ENCODE measurements at regions not wholly inside any gene's neighbourhood (a gene's known extent, or its start where the extent isn't known, plus 50 kb on each side); places are given as distances from the start of the nearest gene placed in this dataset.

DNA sequence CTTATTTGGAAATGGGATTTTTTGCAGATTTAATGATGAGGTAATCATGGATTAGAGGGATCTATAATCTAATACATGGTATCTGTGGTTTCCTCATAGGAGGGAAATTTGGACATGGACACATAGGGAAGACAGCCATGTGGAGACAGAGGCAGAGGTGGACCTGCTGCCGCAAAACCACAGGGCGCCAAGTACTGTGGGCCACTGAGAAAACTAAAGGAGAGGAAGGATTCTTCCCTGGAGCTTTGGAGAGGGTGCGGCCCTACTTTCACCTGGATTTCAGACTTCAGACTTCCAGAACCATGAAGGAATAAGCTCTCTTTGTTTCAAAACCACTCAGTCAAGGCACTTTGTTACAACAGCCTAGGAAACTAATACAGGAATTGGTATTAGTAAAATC is 149.4 kb upstream of the AKR1E2 start:
- no peak for TF ChIP-seq SP1 (IDR thresholded peaks at IDR 0.05)
- TF ChIP-seq, protein P1, sequence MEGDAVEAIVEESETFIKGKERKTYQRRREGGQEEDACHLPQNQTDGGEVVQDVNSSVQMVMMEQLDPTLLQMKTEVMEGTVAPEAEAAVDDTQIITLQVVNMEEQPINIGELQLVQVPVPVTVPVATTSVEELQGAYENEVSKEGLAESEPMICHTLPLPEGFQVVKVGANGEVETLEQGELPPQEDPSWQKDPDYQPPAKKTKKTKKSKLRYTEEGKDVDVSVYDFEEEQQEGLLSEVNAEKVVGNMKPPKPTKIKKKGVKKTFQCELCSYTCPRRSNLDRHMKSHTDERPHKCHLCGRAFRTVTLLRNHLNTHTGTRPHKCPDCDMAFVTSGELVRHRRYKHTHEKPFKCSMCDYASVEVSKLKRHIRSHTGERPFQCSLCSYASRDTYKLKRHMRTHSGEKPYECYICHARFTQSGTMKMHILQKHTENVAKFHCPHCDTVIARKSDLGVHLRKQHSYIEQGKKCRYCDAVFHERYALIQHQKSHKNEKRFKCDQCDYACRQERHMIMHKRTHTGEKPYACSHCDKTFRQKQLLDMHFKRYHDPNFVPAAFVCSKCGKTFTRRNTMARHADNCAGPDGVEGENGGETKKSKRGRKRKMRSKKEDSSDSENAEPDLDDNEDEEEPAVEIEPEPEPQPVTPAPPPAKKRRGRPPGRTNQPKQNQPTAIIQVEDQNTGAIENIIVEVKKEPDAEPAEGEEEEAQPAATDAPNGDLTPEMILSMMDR (IDR thresholded peaks at IDR 0.05; ENCODE audit: low read depth, low read length, missing input control): no peak
- TF ChIP-seq REST (IDR thresholded peaks at IDR 0.05): no peak
- no peak for TF ChIP-seq RAD21 (IDR thresholded peaks at IDR 0.05)
- no peak for TF ChIP-seq TAF1 (conservative IDR thresholded peaks at IDR 0.05)
- no peak for TF ChIP-seq ATF3 (IDR thresholded peaks at IDR 0.05)
- TF ChIP-seq NR2F2 (IDR thresholded peaks at IDR 0.05): no peak
- no peak for TF ChIP-seq FOXA2 (IDR thresholded peaks at IDR 0.05)
- no peak for TF ChIP-seq EGR1 (IDR thresholded peaks at IDR 0.05; ENCODE audit: low read depth in 2 of 2)

Data from liver (tissue), 3 donors.